SJSA1 (cell line): ENCODE measurements at regions not wholly inside any gene's neighbourhood (a gene's known extent, or its start where the extent isn't known, plus 50 kb on each side); places are given as distances from the start of the nearest gene placed in this dataset.

ENCODE experiments used
- DNase-seq, 2 experiments: peaks; one replicate each; pipeline ENCODE4 v3.0.0-alpha.2; 2015 to 2020; ENCODE audit warnings: low spot score in 2 of 2, low read depth in 1 of 2
- H3K27ac ChIP-seq: fragments of 250-450 bp; sonication (Bioruptor Pico); 2 replicates; pipeline ENCODE4 v1.5.1; 2020; ENCODE audit warnings: mild to moderate bottlenecking, moderate library complexity
- H3K27me3 ChIP-seq: fragments of 250-450 bp; sonication (Bioruptor Pico); replicated peaks from 2 replicates; pipeline ENCODE4 v1.5.1; 2020; ENCODE audit warnings: mild to moderate bottlenecking, moderate library complexity
- H3K36me3 ChIP-seq: fragments of 250-450 bp; sonication (Bioruptor Pico); 2 replicates; pipeline ENCODE4 v1.5.1; 2020; ENCODE audit warnings: mild to moderate bottlenecking
- H3K4me1 ChIP-seq: fragments of 250-450 bp; sonication (Bioruptor Pico); replicated peaks from 2 replicates; pipeline ENCODE4 v1.6.1; 2021; ENCODE audit warnings: mild to moderate bottlenecking
- H3K4me3 ChIP-seq: fragments of 250-450 bp; sonication (Bioruptor Pico); 2 replicates; pipeline ENCODE4 v1.5.1; 2020; ENCODE audit warnings: mild to moderate bottlenecking
- H3K9me3 ChIP-seq: fragments of 250-450 bp; sonication (Bioruptor Pico); replicated peaks from 2 replicates; pipeline ENCODE4 v1.5.1; 2020; ENCODE audit warnings: mild to moderate bottlenecking

GRCh38 chr19:30132343-30133075 is 190.5 kb downstream of the URI1 start:
- H3K27me3 ChIP-seq = no peaks in the 10 kb centered on the region
- H3K9me3 ChIP-seq = no peaks in the 10 kb centered on the region
- no peak overlapping the region for H3K4me3 ChIP-seq
- no peaks in the 10 kb centered on the region for H3K36me3 ChIP-seq
- no peaks in the 10 kb centered on the region for H3K4me1 ChIP-seq
- DNase-seq = no peak
- H3K27ac ChIP-seq = no peak overlapping the region

GRCh38 chr19:30133803-30134202 is 191.8 kb downstream of the URI1 start:
- DNase-seq = no peak
- H3K27me3 ChIP-seq = no peaks in the 10 kb centered on the region
- H3K4me1 ChIP-seq = no peaks in the 10 kb centered on the region
- no peak overlapping the region for H3K27ac ChIP-seq
- no peak overlapping the region for H3K4me3 ChIP-seq
- H3K9me3 ChIP-seq = no peaks in the 10 kb centered on the region
- H3K36me3 ChIP-seq = no peaks in the 10 kb centered on the region

DNA sequence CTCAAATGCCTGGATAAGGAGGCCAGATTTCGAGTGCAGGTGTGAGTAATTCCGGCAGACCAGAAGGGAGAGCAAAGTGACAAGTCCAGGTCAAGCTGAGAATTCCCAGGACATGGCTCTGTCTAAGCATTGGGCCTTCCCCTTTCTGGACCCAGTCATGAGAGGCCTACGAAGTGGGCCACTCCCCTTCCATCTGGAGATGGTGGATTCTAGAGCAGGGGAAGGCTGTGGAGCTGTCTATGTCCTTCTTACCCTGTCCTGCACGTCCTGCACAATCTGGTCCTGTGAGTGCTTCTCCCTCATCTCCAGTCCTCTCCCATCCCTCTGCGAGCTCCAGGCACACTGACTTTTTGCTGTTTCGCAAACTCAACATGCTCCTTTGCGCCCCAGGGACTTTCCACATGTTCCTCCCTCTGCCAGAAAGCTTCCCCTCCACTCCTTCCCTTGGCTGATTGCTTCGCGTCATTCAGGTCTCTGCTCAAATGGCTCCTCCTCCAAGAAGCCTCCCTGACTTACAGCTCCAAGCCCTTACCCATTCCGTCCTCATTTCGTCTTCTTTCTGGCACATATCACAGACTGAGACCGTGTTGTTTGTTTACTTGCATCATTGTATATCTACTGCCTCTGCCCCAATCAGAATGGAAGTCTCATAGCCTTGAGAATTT is 193.2 kb downstream of the URI1 start:
- Histone ChIP-seq H3K36me3 (no peaks in the 10 kb centered on the region), H3K27me3 (no peaks in the 10 kb centered on the region), H3K4me3 (no peak overlapping the region), H3K9me3 (no peaks in the 10 kb centered on the region), H3K4me1 (no peaks in the 10 kb centered on the region), H3K27ac (no peak overlapping the region)
- DNase-seq = no peak

- Histone ChIP-seq H3K27ac (no peak overlapping the region), H3K4me3 (no peak overlapping the region), H3K9me3 (no peaks in the 10 kb centered on the region), H3K4me1 (no peaks in the 10 kb centered on the region), H3K27me3 (no peaks in the 10 kb centered on the region), H3K36me3 (no peaks in the 10 kb centered on the region)
- DNase-seq = no peak
Measured at GRCh38 chr19:30135797-30136196, 193.8 kb downstream of the URI1 start.

- Histone ChIP-seq H3K4me3 (no peak overlapping the region), H3K27me3 (no peaks in the 10 kb centered on the region), H3K4me1 (no peaks in the 10 kb centered on the region), H3K36me3 (no peaks in the 10 kb centered on the region), H3K27ac (no peak overlapping the region), H3K9me3 (no peaks in the 10 kb centered on the region)
- no peak for DNase-seq
Measured at GRCh38 chr19:30136611-30137195, 194.7 kb downstream of the URI1 start.

GRCh38 chr19:30137747-30138146 is 195.7 kb downstream of the URI1 start:
- H3K27ac ChIP-seq = no peak overlapping the region
- no peak for DNase-seq
- H3K36me3 ChIP-seq = no peaks in the 10 kb centered on the region
- no peaks in the 10 kb centered on the region for H3K4me1 ChIP-seq
- H3K27me3 ChIP-seq = no peaks in the 10 kb centered on the region
- no peaks in the 10 kb centered on the region for H3K9me3 ChIP-seq
- no peak overlapping the region for H3K4me3 ChIP-seq

GRCh38 chr19:30144242-30144758 is 202.3 kb downstream of the URI1 start:
- Histone ChIP-seq H3K27me3 (no peaks in the 10 kb centered on the region), H3K4me3 (no peak overlapping the region), H3K9me3 (no peaks in the 10 kb centered on the region), H3K27ac (no peak overlapping the region), H3K4me1 (no peaks in the 10 kb centered on the region), H3K36me3 (no peaks in the 10 kb centered on the region)
- DNase-seq = no peak

GRCh38 chr19:30144802-30145201 is 202.8 kb downstream of the URI1 start:
- DNase-seq = no peak
- no peak overlapping the region for H3K4me3 ChIP-seq
- no peaks in the 10 kb centered on the region for H3K36me3 ChIP-seq
- H3K27ac ChIP-seq = no peak overlapping the region
- H3K9me3 ChIP-seq = no peaks in the 10 kb centered on the region
- no peaks in the 10 kb centered on the region for H3K27me3 ChIP-seq
- H3K4me1 ChIP-seq = no peaks in the 10 kb centered on the region

DNA sequence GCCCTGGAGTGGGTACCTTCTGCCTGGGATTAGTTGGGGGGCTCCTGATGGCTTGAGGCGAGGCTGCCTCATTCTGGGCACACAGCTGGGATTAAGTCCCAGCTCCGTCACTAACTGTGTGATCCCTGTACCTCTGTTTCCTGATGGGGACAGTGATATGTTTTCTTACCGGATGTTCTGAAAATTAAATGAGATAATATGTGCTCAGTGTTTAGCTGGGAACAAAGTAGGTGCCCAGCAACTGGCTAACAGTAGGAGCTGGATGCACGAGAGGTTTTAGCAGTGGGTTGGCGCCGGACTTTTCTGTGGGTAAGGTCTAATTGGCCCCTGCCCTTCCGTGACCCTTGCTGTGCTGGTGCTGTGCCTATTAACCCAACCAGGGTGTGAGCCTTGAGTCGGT is 203.4 kb downstream of the URI1 start:
- Histone ChIP-seq H3K9me3 (no peaks in the 10 kb centered on the region), H3K4me3 (no peak overlapping the region), H3K36me3 (no peaks in the 10 kb centered on the region), H3K27ac (no peak overlapping the region), H3K4me1 (no peaks in the 10 kb centered on the region), H3K27me3 (no peaks in the 10 kb centered on the region)
- no peak for DNase-seq

DNA sequence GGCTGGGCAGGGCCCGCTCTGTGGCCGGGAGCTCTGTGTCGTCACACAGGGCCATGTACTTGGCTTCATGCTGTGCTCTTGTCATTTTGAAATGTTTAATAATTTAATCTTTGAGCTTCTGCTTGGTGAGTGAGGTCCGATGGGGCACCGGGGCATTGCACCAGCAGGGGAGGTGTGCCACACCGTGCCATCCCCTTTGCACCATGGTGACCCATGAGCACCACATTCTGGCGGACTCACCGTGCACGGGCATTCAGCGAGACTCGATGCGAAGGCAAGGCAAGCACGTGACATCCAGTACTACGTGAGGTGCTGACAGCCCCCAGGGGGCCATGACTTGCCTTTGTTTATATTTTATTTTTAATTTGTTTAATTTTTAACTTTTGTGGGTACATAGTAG is 204.3 kb downstream of the URI1 start:
- Histone ChIP-seq H3K9me3 (no peaks in the 10 kb centered on the region), H3K27me3 (no peaks in the 10 kb centered on the region), H3K4me1 (no peaks in the 10 kb centered on the region), H3K36me3 (no peaks in the 10 kb centered on the region), H3K27ac (no peak overlapping the region), H3K4me3 (no peak overlapping the region)
- no peak for DNase-seq

- Histone ChIP-seq H3K27ac (no peak overlapping the region), H3K9me3 (no peaks in the 10 kb centered on the region), H3K36me3 (no peaks in the 10 kb centered on the region), H3K4me1 (no peaks in the 10 kb centered on the region), H3K27me3 (no peaks in the 10 kb centered on the region), H3K4me3 (no peak overlapping the region)
- no peak for DNase-seq
Measured at GRCh38 chr19:30148039-30148790, 206.2 kb downstream of the URI1 start.

- DNase-seq = no peak
- Histone ChIP-seq H3K27ac (no peak overlapping the region), H3K4me3 (no peak overlapping the region), H3K9me3 (no peaks in the 10 kb centered on the region), H3K27me3 (no peaks in the 10 kb centered on the region), H3K4me1 (no peaks in the 10 kb centered on the region), H3K36me3 (no peaks in the 10 kb centered on the region)
Measured at GRCh38 chr19:30148803-30149202, 206.8 kb downstream of the URI1 start.

- Histone ChIP-seq H3K9me3 (no peaks in the 10 kb centered on the region), H3K27me3 (peaks cover 3% of the 10 kb centered on the region; the same call in 1 of the 2 replicates), H3K36me3 (no peaks in the 10 kb centered on the region), H3K27ac (no peak overlapping the region), H3K4me3 (no peak overlapping the region), H3K4me1 (no peaks in the 10 kb centered on the region)
- no peak for DNase-seq
Measured at GRCh38 chr19:30149300-30149699, 207.3 kb downstream of the URI1 start.

- DNase-seq = no peak
- no peaks in the 10 kb centered on the region for H3K36me3 ChIP-seq
- no peak overlapping the region for H3K4me3 ChIP-seq
- H3K27me3 ChIP-seq = peaks cover 4% of the 10 kb centered on the region; the same call in 1 of the 2 replicates
- H3K4me1 ChIP-seq = no peaks in the 10 kb centered on the region
- H3K27ac ChIP-seq = no peak overlapping the region
- no peaks in the 10 kb centered on the region for H3K9me3 ChIP-seq
Measured at GRCh38 chr19:30150626-30151025, 208.6 kb downstream of the URI1 start.
